Lung (tissue), 11 donors: ENCODE measurements at regions not wholly inside any gene's neighbourhood (a gene's known extent, or its start where the extent isn't known, plus 50 kb on each side); places are given as distances from the start of the nearest gene placed in this dataset.

Source experiments
- ATAC-seq: fragments of 200-7000 bp; cut with Tn5 transposase; one replicate; pipeline ENCODE4 v1.9.1; 2020; ENCODE audit warnings: moderate number of reproducible peaks; ENCODE audit not compliant: insufficient read depth, low FRiP score
- DNase-seq, 3 donors: peaks; one replicate each; pipeline ENCODE4 v3.0.0-alpha.2; 2013 to 2017
- H3K27ac ChIP-seq, 2 donors: one replicate each; pipeline ENCODE4 v1.5.1; 2013; ENCODE audit warnings: mild to moderate bottlenecking in 2 of 2, moderate library complexity in 2 of 2, control low read depth in 1 of 2, inconsistent platforms in 1 of 2, low read depth in 1 of 2, low read length in 1 of 2
- H3K27me3 ChIP-seq, 3 donors: one replicate each; pipeline ENCODE4 v1.5.1; 2013; ENCODE audit warnings: low read length in 2 of 3; ENCODE audit not compliant: control insufficient read depth in 3 of 3, insufficient read depth in 3 of 3
- H3K36me3 ChIP-seq, 4 donors: one replicate each; pipeline ENCODE4 v1.5.1; 2013; ENCODE audit warnings: low read length in 4 of 4, mild to moderate bottlenecking in 1 of 4, moderate library complexity in 1 of 4; ENCODE audit not compliant: control insufficient read depth in 4 of 4, insufficient read depth in 4 of 4
- H3K4me1 ChIP-seq, 5 donors: one replicate each; pipeline ENCODE4 v1.5.1; 2013; ENCODE audit warnings: low read length in 5 of 5, mild to moderate bottlenecking in 2 of 5, moderate library complexity in 1 of 5; ENCODE audit not compliant: control insufficient read depth in 5 of 5, insufficient read depth in 5 of 5
- H3K4me3 ChIP-seq: one replicate; pipeline ENCODE4 v1.5.1; 2013; ENCODE audit warnings: mild to moderate bottlenecking, control low read depth, moderate library complexity
- H3K9ac ChIP-seq, 2 donors: one replicate each; pipeline ENCODE4 v1.5.1; 2013; ENCODE audit warnings: low read length in 2 of 2, control low read depth in 1 of 2; ENCODE audit not compliant: insufficient read depth in 1 of 2
- H3K9me3 ChIP-seq, 4 donors: one replicate each; pipeline ENCODE4 v1.5.1; 2013; ENCODE audit warnings: low read length in 3 of 4, mild to moderate bottlenecking in 1 of 4, moderate library complexity in 1 of 4; ENCODE audit not compliant: control insufficient read depth in 4 of 4, insufficient read depth in 3 of 4
- CTCF ChIP-seq: IDR thresholded peaks from 2 replicates; pipeline ENCODE4 v1.5.1; 2012; ENCODE audit warnings: mild to moderate bottlenecking; ENCODE audit errors: control extremely low read depth, extremely low read depth
- WGBS, 2 donors: extraction: QIAGEN DNeasy Blood & Tissue Kit; methylation state at CpG; one replicate each; pipeline ENCODE4 v1.1.7; 2013; 5-methylcytosine and 5-hydroxymethylcytosine counted together
- donor health status: control.
- donor health status: control.
- donor health status: Bipolar disorder and iron deficiency.
- donor health status: healthy.
- donor health status: DM: yes; HTN: yes; CAD: no.

- H3K9me3 ChIP-seq: peaks cover 0 to 4% (median 0%) of the 10 kb centered on the region in 4 donors
- H3K27me3 ChIP-seq: peaks cover 0 to 2% (median 0%) of the 10 kb centered on the region in 3 donors
- H3K27ac ChIP-seq: no peak overlapping the region
- H3K9ac ChIP-seq: no peak overlapping the region
- H3K4me3 ChIP-seq: no peak overlapping the region
- H3K36me3 ChIP-seq: no peaks in the 10 kb centered on the region
- ATAC-seq: no peak
- no peak for TF ChIP-seq CTCF
- H3K4me1 ChIP-seq: peaks cover 0 to 4% (median 0%) of the 10 kb centered on the region in 5 donors
- 38 to 40% methylated on average over 11 of the region's 11 CpGs for WGBS, 2 donors
- DNase-seq: peak in 2 of 3 donors; percentile 11 to 48
Measured at GRCh38 chr5:175195698-175196656, 248.0 kb downstream of the DRD1 start.

- Histone ChIP-seq H3K4me1 (peaks cover 0 to 2% (median 0%) of the 10 kb centered on the region in 5 donors), H3K9ac (no peak overlapping the region), H3K27ac (no peak overlapping the region), H3K27me3 (no peaks in the 10 kb centered on the region), H3K36me3 (no peaks in the 10 kb centered on the region), H3K4me3 (no peak overlapping the region), H3K9me3 (peaks cover 0 to 2% (median 0%) of the 10 kb centered on the region in 4 donors)
- 70 to 80% methylated on average over 3 of the region's 3 CpGs for whole genome bisulfite sequencing, 2 donors
- ATAC-seq (no peak), DNase-seq (no peak)
- TF ChIP-seq CTCF: no peak
Measured at GRCh38 chr5:175181331-175181730, 262.7 kb downstream of the DRD1 start.

- 71 to 73% methylated on average over 1 of the region's 1 CpG for WGBS, 2 donors
- DNase-seq (no peak), ATAC-seq (no peak)
- H3K36me3 ChIP-seq: no peaks in the 10 kb centered on the region
- H3K9ac ChIP-seq: no peak overlapping the region
- H3K27ac ChIP-seq: no peak overlapping the region
- TF ChIP-seq CTCF: no peak
- H3K27me3 ChIP-seq: no peaks in the 10 kb centered on the region
- H3K9me3 ChIP-seq: no peaks in the 10 kb centered on the region
- H3K4me3 ChIP-seq: no peak overlapping the region
- H3K4me1 ChIP-seq: no peaks in the 10 kb centered on the region
Measured at GRCh38 chr5:175170899-175171298, 273.1 kb downstream of the DRD1 start.
